ENCODE measurements at regions not wholly inside any gene's neighbourhood (a gene's known extent, or its start where the extent isn't known, plus 50 kb on each side); places are given as distances from the start of the nearest gene placed in this dataset.

GRCh38 chr17:77691216-77692085 lies 267.1 kb upstream of the TNRC6C start:
- Mint-ChIP-seq H3K9me3 (no peaks in the 10 kb centered on the region), H3K27ac (no peak overlapping the region), H3K4me1 (peaks cover 51% of the 10 kb centered on the region), H3K27me3 (ENCODE audit: low read depth, poor library complexity) (peaks cover 56% of the 10 kb centered on the region), H3K36me3 (ENCODE audit: low read depth) (no peaks in the 10 kb centered on the region), H3K4me3 (no peak overlapping the region)
- no peak for DNase-seq
- no peak for TF ChIP-seq CTCF (IDR thresholded peaks at IDR 0.05)

DNA sequence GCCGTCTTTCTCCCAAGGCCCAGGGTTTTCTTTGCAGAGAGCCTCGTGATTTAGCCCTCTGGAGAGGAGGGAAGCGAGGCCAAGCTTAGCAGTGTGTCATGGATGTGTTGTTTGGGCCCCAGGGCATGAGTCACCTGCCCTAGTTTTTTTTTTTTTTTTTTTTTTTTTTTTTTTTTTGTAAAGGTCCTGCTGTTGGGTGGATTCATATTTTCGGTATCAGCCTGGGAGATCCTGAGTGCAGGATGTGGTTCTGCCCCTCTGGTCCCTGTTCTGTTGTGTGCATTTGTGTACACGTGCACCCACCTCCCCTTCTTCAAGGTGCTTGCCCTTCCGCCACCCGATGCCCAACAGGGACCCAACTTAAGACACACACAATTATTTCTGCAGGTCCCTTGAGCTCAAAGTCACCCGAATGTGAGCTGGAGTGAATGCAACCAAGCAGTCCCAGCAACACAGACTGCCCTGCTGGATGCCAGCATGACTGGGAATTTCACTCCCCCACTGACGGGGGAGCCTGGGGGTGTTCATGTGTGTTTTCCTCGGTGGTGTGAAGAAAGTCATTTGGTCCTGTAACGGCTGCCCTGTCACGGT lies 265.8 kb upstream of the TNRC6C start:
- no peak overlapping the region for H3K27ac Mint-ChIP-seq
- peaks cover 62% of the 10 kb centered on the region for H3K27me3 Mint-ChIP-seq (ENCODE audit: low read depth, poor library complexity)
- H3K9me3 Mint-ChIP-seq = no peaks in the 10 kb centered on the region

GRCh38 chr17:77693301-77693700 lies 265.2 kb upstream of the TNRC6C start:
- Mint-ChIP-seq H3K4me3 (no peak overlapping the region), H3K27me3 (ENCODE audit: low read depth, poor library complexity) (peaks cover 62% of the 10 kb centered on the region), H3K9me3 (no peaks in the 10 kb centered on the region), H3K4me1 (peaks cover 63% of the 10 kb centered on the region), H3K36me3 (ENCODE audit: low read depth) (no peaks in the 10 kb centered on the region), H3K27ac (no peak overlapping the region)
- TF ChIP-seq CTCF (IDR thresholded peaks at IDR 0.05) = no peak
- no peak for DNase-seq

More for the DNA sequence above, 265.8 kb upstream of the TNRC6C start:
- TF ChIP-seq CTCF (IDR thresholded peaks at IDR 0.05) = no peak
- Mint-ChIP-seq H3K4me3 (no peak overlapping the region), H3K36me3 (ENCODE audit: low read depth) (no peaks in the 10 kb centered on the region), H3K4me1 (peaks cover 64% of the 10 kb centered on the region)
- DNase-seq = no peak

- Mint-ChIP-seq H3K27me3 (ENCODE audit: low read depth, poor library complexity) (peaks cover 67% of the 10 kb centered on the region), H3K9me3 (no peaks in the 10 kb centered on the region), H3K4me1 (peaks cover 67% of the 10 kb centered on the region), H3K36me3 (ENCODE audit: low read depth) (no peaks in the 10 kb centered on the region), H3K27ac (no peak overlapping the region), H3K4me3 (no peak overlapping the region)
- no peak for DNase-seq
- TF ChIP-seq CTCF (IDR thresholded peaks at IDR 0.05) = no peak
These were observed 264.7 kb upstream of the TNRC6C start for GRCh38 chr17:77693776-77694175.

DNA sequence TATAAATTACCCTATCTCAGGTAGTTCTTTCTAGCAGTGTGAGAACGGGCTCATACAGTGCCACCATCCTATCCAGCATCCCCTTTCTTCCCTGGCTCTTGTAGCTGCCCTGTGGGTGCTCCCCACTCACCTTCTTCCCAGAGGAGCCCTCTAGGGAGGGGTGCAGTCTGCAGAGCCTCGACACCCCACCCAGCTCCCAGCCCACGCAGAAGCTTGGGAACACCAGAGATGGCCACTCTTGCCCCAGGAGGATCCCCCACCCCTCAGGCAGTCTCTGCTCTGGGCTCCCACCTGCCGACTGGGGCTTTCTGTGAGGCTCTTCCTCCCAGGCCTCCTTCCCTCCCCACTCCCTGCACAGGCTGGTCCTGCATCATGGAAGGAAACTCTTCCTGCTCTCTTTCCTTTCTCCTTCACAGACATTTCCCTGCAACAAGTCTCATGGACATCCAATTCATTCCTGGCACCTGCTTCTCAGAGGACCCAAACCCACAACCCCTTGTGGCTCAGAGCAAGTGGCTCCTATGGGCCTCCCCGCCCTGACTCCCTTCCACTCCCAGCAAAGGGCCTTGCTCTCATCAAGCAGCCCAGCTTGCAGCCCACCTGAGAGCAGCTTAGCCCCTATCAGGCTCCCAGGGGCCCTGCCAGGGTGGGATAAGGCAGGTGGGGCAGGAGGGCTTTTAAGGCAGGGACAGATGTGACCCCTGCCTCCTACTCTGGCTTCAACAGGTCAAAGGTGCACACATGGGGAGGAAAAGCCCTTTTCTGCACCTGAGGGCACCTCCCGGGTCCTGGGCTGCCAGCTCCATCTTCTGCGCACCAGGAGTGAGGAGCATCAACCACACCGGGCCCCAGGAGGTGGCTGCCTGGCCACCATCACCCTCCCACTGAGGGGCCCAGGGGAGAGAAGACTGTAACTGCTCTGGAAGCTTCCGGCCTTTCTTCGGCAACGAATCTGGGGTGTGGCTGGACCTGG lies 263.8 kb upstream of the TNRC6C start:
- DNase-seq = no peak
- Mint-ChIP-seq H3K27ac (no peak overlapping the region), H3K36me3 (ENCODE audit: low read depth) (no peaks in the 10 kb centered on the region), H3K4me1 (peaks cover 76% of the 10 kb centered on the region), H3K27me3 (ENCODE audit: low read depth, poor library complexity) (peaks cover 70% of the 10 kb centered on the region), H3K4me3 (no peak overlapping the region), H3K9me3 (no peaks in the 10 kb centered on the region)
- no peak for TF ChIP-seq CTCF (IDR thresholded peaks at IDR 0.05)
